Fibroblast of lung (primary cell): ENCODE measurements at regions not wholly inside any gene's neighbourhood (a gene's known extent, or its start where the extent isn't known, plus 50 kb on each side); places are given as distances from the start of the nearest gene placed in this dataset.

Experiments
- CTCF ChIP-seq, 2 donors: IDR thresholded peaks in 1 of 2; conservative IDR thresholded peaks in 1 of 2; 1 replicate in 1 of 2; 2 replicates in 1 of 2; pipeline ENCODE4 v1.5.1; 2011 to 2012; ENCODE audit warnings: low read length in 2 of 2, control low read depth in 1 of 2, inconsistent platforms in 1 of 2, low read depth in 1 of 2, mild to moderate bottlenecking in 1 of 2
- EZH2 ChIP-seq: IDR thresholded peaks from 2 replicates; pipeline ENCODE4 v1.5.1; 2012; ENCODE audit warnings: low read length, control low read depth, mild to moderate bottlenecking; ENCODE audit errors: missing control alignments

GRCh38 chr1:29515170-29515955 is 279.0 kb downstream of the PTPRU start:
- TF ChIP-seq CTCF (conservative IDR thresholded peaks at IDR 0.05 in 1 of 2, IDR thresholded peaks at IDR 0.05 in 1 of 2; ENCODE audit: low read depth in 1 of 2, low read length in 2 of 2) = no peak
- no peak for TF ChIP-seq EZH2
